Karpas-422 (cell line): ENCODE measurements at regions not wholly inside any gene's neighbourhood (a gene's known extent, or its start where the extent isn't known, plus 50 kb on each side); places are given as distances from the start of the nearest gene placed in this dataset.

Source experiments
- DNase-seq: peaks from one replicate; pipeline ENCODE4 v3.0.0-alpha.2; 2015
- H2AFZ ChIP-seq: fragments of 200-600 bp; sonication (generic); 2 replicates; pipeline ENCODE4 v1.6.1; 2014; ENCODE audit warnings: antibody characterized with exemption, low read length, mixed read lengths
- H3K27ac ChIP-seq: fragments of 200-600 bp; sonication (generic); 2 replicates; pipeline ENCODE4 v1.5.1; 2014; ENCODE audit warnings: mild to moderate bottlenecking, low read length, moderate library complexity
- H3K27me3 ChIP-seq: fragments of 200-600 bp; sonication (generic); 2 replicates; pipeline ENCODE4 v1.6.1; 2014; ENCODE audit warnings: low read length, mixed read lengths
- H3K36me3 ChIP-seq: fragments of 200-600 bp; sonication (generic); 2 replicates; pipeline ENCODE4 v1.6.1; 2014; ENCODE audit warnings: low read length, mixed read lengths; ENCODE audit not compliant: insufficient read depth
- H3K4me1 ChIP-seq: fragments of 200-600 bp; sonication (generic); 2 replicates; pipeline ENCODE4 v1.6.1; 2014; ENCODE audit warnings: mild to moderate bottlenecking, low read length, mixed read lengths
- H3K4me2 ChIP-seq: fragments of 200-600 bp; sonication (generic); 2 replicates; pipeline ENCODE4 v1.6.1; 2014; ENCODE audit warnings: low read length, low read depth, mild to moderate bottlenecking; ENCODE audit not compliant: poor library complexity, severe bottlenecking
- H3K4me3 ChIP-seq: fragments of 200-600 bp; sonication (generic); 2 replicates; pipeline ENCODE4 v1.5.1; 2014; ENCODE audit warnings: mild to moderate bottlenecking, antibody characterized with exemption, low read length, mixed read lengths
- H3K79me2 ChIP-seq: fragments of 200-600 bp; sonication (generic); 2 replicates; pipeline ENCODE4 v1.6.1; 2014; ENCODE audit warnings: mild to moderate bottlenecking, low read length, mixed read lengths
- H3K9ac ChIP-seq: fragments of 200-600 bp; sonication (generic); 2 replicates; pipeline ENCODE4 v1.6.0; 2014; ENCODE audit warnings: low read length
- H3K9me2 ChIP-seq: fragments of 200-600 bp; sonication (generic), shearing (Covaris generic); replicated peaks from 2 replicates; pipeline ENCODE4 v1.6.0; 2014; ENCODE audit warnings: mild to moderate bottlenecking, low read length, moderate library complexity; ENCODE audit not compliant: insufficient read depth
- H3K9me3 ChIP-seq: fragments of 300-700, 200-600 bp; sonication (generic); 2 replicates; pipeline ENCODE4 v1.6.1; 2014; ENCODE audit warnings: low read length, mixed read lengths
- H4K20me1 ChIP-seq: fragments of 200-600 bp; sonication (generic); 2 replicates; pipeline ENCODE4 v1.6.1; 2014; ENCODE audit warnings: mild to moderate bottlenecking, antibody characterized with exemption, low read length, low read depth; ENCODE audit not compliant: insufficient read depth

- Histone ChIP-seq H3K9ac (no peak overlapping the region), H4K20me1 (no peaks in the 10 kb centered on the region), H3K4me1 (no peaks in the 10 kb centered on the region), H3K4me2 (no peak overlapping the region), H3K36me3 (no peaks in the 10 kb centered on the region), H3K9me3 (no peaks in the 10 kb centered on the region), H3K4me3 (no peak overlapping the region), H2AFZ (no peak overlapping the region), H3K27me3 (no peaks in the 10 kb centered on the region), H3K27ac (no peak overlapping the region), H3K9me2 (no peaks in the 10 kb centered on the region), H3K79me2 (no peaks in the 10 kb centered on the region)
- no peak for DNase-seq
Measured at GRCh38 chr3:137082763-137083162, 125.0 kb downstream of the IL20RB start.

DNA sequence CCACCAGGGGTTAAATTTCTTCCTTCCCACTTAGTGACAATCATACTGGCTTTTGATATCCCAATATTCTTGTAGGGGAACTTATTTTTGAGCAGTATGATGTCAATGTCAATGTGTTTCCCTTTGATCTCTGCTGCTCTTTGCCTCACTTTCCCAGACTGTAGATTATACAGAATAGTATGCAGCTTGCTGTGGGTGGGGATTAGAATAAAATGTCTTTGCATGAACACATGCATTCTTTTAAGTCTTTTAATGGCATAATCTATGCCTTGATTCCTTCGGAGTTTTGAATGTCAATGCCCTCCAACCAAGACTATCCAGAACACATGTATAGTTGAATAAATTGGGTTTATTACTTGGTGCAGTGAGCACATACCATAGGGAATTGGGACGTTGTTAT lies 125.5 kb downstream of the IL20RB start:
- no peak for DNase-seq
- no peaks in the 10 kb centered on the region for H3K4me1 ChIP-seq
- H3K27me3 ChIP-seq, result no peaks in the 10 kb centered on the region
- no peaks in the 10 kb centered on the region for H4K20me1 ChIP-seq
- H3K9me2 ChIP-seq, result no peaks in the 10 kb centered on the region
- no peak overlapping the region for H3K27ac ChIP-seq
- H3K4me2 ChIP-seq, result no peak overlapping the region
- H3K9ac ChIP-seq, result no peak overlapping the region
- H3K9me3 ChIP-seq, result no peaks in the 10 kb centered on the region
- no peaks in the 10 kb centered on the region for H3K36me3 ChIP-seq
- no peak overlapping the region for H3K4me3 ChIP-seq
- H3K79me2 ChIP-seq, result no peaks in the 10 kb centered on the region
- H2AFZ ChIP-seq, result no peak overlapping the region

- no peaks in the 10 kb centered on the region for H3K36me3 ChIP-seq
- DNase-seq, result no peak
- no peak overlapping the region for H3K4me2 ChIP-seq
- H4K20me1 ChIP-seq, result no peaks in the 10 kb centered on the region
- H3K79me2 ChIP-seq, result no peaks in the 10 kb centered on the region
- H3K9me2 ChIP-seq, result no peaks in the 10 kb centered on the region
- H2AFZ ChIP-seq, result no peak overlapping the region
- no peak overlapping the region for H3K4me3 ChIP-seq
- no peaks in the 10 kb centered on the region for H3K27me3 ChIP-seq
- no peak overlapping the region for H3K9ac ChIP-seq
- H3K27ac ChIP-seq, result no peak overlapping the region
- H3K4me1 ChIP-seq, result no peaks in the 10 kb centered on the region
- no peaks in the 10 kb centered on the region for H3K9me3 ChIP-seq
Measured at GRCh38 chr3:137084586-137084985, 126.8 kb downstream of the IL20RB start.

- Histone ChIP-seq H3K27ac (no peak overlapping the region), H3K4me2 (no peak overlapping the region), H3K79me2 (no peaks in the 10 kb centered on the region), H3K9me3 (no peaks in the 10 kb centered on the region; the same call in 1 of the 2 replicates), H3K27me3 (no peaks in the 10 kb centered on the region), H4K20me1 (no peaks in the 10 kb centered on the region), H3K36me3 (no peaks in the 10 kb centered on the region), H3K4me1 (no peaks in the 10 kb centered on the region), H3K9ac (no peak overlapping the region), H3K9me2 (no peaks in the 10 kb centered on the region), H2AFZ (no peak overlapping the region), H3K4me3 (no peak overlapping the region)
- no peak for DNase-seq
Measured at GRCh38 chr3:137097386-137097785, 139.6 kb downstream of the IL20RB start.

- no peaks in the 10 kb centered on the region for H3K36me3 ChIP-seq
- no peaks in the 10 kb centered on the region; the same call in 1 of the 2 replicates for H3K9me3 ChIP-seq
- H3K4me2 ChIP-seq, result no peak overlapping the region
- H3K79me2 ChIP-seq, result no peaks in the 10 kb centered on the region
- H2AFZ ChIP-seq, result no peak overlapping the region
- H3K9me2 ChIP-seq, result no peaks in the 10 kb centered on the region
- DNase-seq, result no peak
- no peaks in the 10 kb centered on the region for H4K20me1 ChIP-seq
- H3K4me1 ChIP-seq, result no peaks in the 10 kb centered on the region
- H3K27me3 ChIP-seq, result no peaks in the 10 kb centered on the region
- no peak overlapping the region for H3K27ac ChIP-seq
- H3K9ac ChIP-seq, result no peak overlapping the region
- H3K4me3 ChIP-seq, result no peak overlapping the region
Measured at GRCh38 chr3:137097852-137098251, 140.1 kb downstream of the IL20RB start.

DNA sequence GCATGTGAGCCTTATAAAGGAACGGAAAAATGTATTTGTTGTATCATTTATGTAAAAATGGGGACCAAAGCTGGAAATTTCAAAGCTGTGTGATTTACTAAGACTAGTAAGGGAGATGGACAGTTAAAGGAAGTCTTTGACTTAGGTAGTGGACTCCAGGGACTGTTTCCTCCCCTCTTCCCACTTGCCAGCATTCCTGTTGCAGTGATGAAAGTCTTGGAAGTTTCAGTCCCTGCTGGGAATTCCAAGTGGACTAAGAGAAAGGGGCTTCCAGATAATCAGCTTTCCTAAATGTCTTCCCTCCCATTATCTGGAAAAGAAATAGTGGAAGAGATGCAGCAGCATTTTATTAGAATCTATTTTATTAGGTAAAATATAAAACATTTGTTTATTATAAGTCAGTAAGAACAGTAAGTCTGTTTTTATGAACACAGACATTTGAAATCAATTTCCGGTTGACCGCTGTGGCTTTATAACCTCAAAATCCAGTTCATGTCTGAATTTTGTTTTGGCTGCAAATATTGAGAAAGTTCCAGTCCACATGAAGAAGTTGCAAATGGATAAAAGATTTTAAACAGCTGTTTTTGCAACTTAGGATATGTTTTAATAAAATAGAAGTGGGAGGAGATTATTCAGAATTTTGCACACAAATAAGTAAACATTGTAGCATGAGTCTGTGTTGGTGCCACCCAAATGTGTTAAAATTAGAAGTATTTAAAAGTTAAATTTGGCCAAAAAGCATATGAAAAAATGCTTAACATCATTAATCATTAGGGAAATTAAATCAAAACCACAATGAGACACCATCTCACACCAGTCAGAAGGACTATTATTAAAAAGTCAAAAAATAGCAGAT lies 141.8 kb downstream of the IL20RB start:
- Histone ChIP-seq H3K79me2 (no peaks in the 10 kb centered on the region), H3K9me3 (no peaks in the 10 kb centered on the region; the same call in 1 of the 2 replicates), H3K9me2 (no peaks in the 10 kb centered on the region), H3K27me3 (no peaks in the 10 kb centered on the region), H2AFZ (no peak overlapping the region), H3K27ac (no peak overlapping the region), H4K20me1 (no peaks in the 10 kb centered on the region), H3K4me3 (no peak overlapping the region), H3K4me1 (no peaks in the 10 kb centered on the region), H3K36me3 (no peaks in the 10 kb centered on the region), H3K4me2 (no peak overlapping the region), H3K9ac (no peak overlapping the region)
- DNase-seq, result no peak

GRCh38 chr3:137100326-137100725 lies 142.5 kb downstream of the IL20RB start:
- Histone ChIP-seq H3K79me2 (no peaks in the 10 kb centered on the region), H4K20me1 (no peaks in the 10 kb centered on the region), H3K27me3 (no peaks in the 10 kb centered on the region), H2AFZ (no peak overlapping the region), H3K4me1 (no peaks in the 10 kb centered on the region), H3K4me3 (no peak overlapping the region), H3K27ac (no peak overlapping the region), H3K9ac (no peak overlapping the region), H3K4me2 (no peak overlapping the region), H3K36me3 (no peaks in the 10 kb centered on the region), H3K9me3 (no peaks in the 10 kb centered on the region; the same call in 1 of the 2 replicates), H3K9me2 (no peaks in the 10 kb centered on the region)
- DNase-seq, result no peak

GRCh38 chr3:137103739-137104138 lies 146.0 kb downstream of the IL20RB start:
- Histone ChIP-seq H3K4me3 (no peak overlapping the region), H4K20me1 (no peaks in the 10 kb centered on the region), H3K4me1 (peaks cover 3% of the 10 kb centered on the region; the same call in 1 of the 2 replicates), H3K9me3 (no peaks in the 10 kb centered on the region; the same call in 1 of the 2 replicates), H3K9ac (no peak overlapping the region), H2AFZ (no peak overlapping the region), H3K4me2 (no peak overlapping the region), H3K9me2 (no peaks in the 10 kb centered on the region), H3K27ac (no peak overlapping the region), H3K79me2 (no peaks in the 10 kb centered on the region), H3K27me3 (no peaks in the 10 kb centered on the region), H3K36me3 (no peaks in the 10 kb centered on the region)
- no peak for DNase-seq
